ENCODE measurements at regions not wholly inside any gene's neighbourhood (a gene's known extent, or its start where the extent isn't known, plus 50 kb on each side); places are given as distances from the start of the nearest gene placed in this dataset.

- no peak for TF ChIP-seq CTCF (IDR thresholded peaks at IDR 0.05; ENCODE audit: extremely low read depth, low read depth, low read length)
- DNase-seq (ENCODE audit: insufficient read length, low spot score, missing footprints), result no peak
- no peak overlapping the region for H2AFZ ChIP-seq (ENCODE audit: low read length)
- no peak overlapping the region for H3K4me2 ChIP-seq (ENCODE audit: insufficient read depth, low read length)
- H3K4me1 ChIP-seq (ENCODE audit: insufficient read depth, low read length), result no peaks in the 10 kb centered on the region
- no peak overlapping the region for H3K4me3 ChIP-seq (ENCODE audit: insufficient read depth, low read length)
- H3K9me3 ChIP-seq (ENCODE audit: low read depth, low read length), result no peaks in the 10 kb centered on the region
- no peak overlapping the region for H3K27ac ChIP-seq (ENCODE audit: low read depth, low read length)
- no peaks in the 10 kb centered on the region for H3K36me3 ChIP-seq (ENCODE audit: insufficient read depth, low read length)
- H4K20me1 ChIP-seq (ENCODE audit: insufficient read depth, low read length), result no peaks in the 10 kb centered on the region
- no peaks in the 10 kb centered on the region for H3K27me3 ChIP-seq (ENCODE audit: insufficient read depth, low read length)
- no peaks in the 10 kb centered on the region for H3K79me2 ChIP-seq (ENCODE audit: insufficient read depth, low read length)
Measured at GRCh38 chr3:104530934-104531333, 835.8 kb upstream of the ALCAM start.

- H3K9me3 ChIP-seq (ENCODE audit: low read depth, low read length), result no peaks in the 10 kb centered on the region
- H3K4me1 ChIP-seq (ENCODE audit: insufficient read depth, low read length), result no peaks in the 10 kb centered on the region
- H2AFZ ChIP-seq (ENCODE audit: low read length), result no peak overlapping the region
- H3K4me3 ChIP-seq (ENCODE audit: insufficient read depth, low read length), result no peak overlapping the region
- TF ChIP-seq CTCF (IDR thresholded peaks at IDR 0.05; ENCODE audit: extremely low read depth, low read depth, low read length), result no peak
- no peaks in the 10 kb centered on the region for H4K20me1 ChIP-seq (ENCODE audit: insufficient read depth, low read length)
- H3K79me2 ChIP-seq (ENCODE audit: insufficient read depth, low read length), result no peaks in the 10 kb centered on the region
- no peak overlapping the region for H3K4me2 ChIP-seq (ENCODE audit: insufficient read depth, low read length)
- H3K27ac ChIP-seq (ENCODE audit: low read depth, low read length), result no peak overlapping the region
- H3K27me3 ChIP-seq (ENCODE audit: insufficient read depth, low read length), result no peaks in the 10 kb centered on the region
- no peak for DNase-seq (ENCODE audit: insufficient read length, low spot score, missing footprints)
- H3K36me3 ChIP-seq (ENCODE audit: insufficient read depth, low read length), result no peaks in the 10 kb centered on the region
Measured at GRCh38 chr3:104536715-104537114, 830.0 kb upstream of the ALCAM start.

GRCh38 chr3:104537323-104537722 lies 829.4 kb upstream of the ALCAM start:
- no peak overlapping the region for H2AFZ ChIP-seq (ENCODE audit: low read length)
- H4K20me1 ChIP-seq (ENCODE audit: insufficient read depth, low read length), result no peaks in the 10 kb centered on the region
- H3K4me3 ChIP-seq (ENCODE audit: insufficient read depth, low read length), result no peak overlapping the region
- H3K79me2 ChIP-seq (ENCODE audit: insufficient read depth, low read length), result no peaks in the 10 kb centered on the region
- no peaks in the 10 kb centered on the region for H3K36me3 ChIP-seq (ENCODE audit: insufficient read depth, low read length)
- no peak for TF ChIP-seq CTCF (IDR thresholded peaks at IDR 0.05; ENCODE audit: extremely low read depth, low read depth, low read length)
- no peaks in the 10 kb centered on the region for H3K4me1 ChIP-seq (ENCODE audit: insufficient read depth, low read length)
- DNase-seq (ENCODE audit: insufficient read length, low spot score, missing footprints), result no peak
- no peak overlapping the region for H3K4me2 ChIP-seq (ENCODE audit: insufficient read depth, low read length)
- H3K27ac ChIP-seq (ENCODE audit: low read depth, low read length), result no peak overlapping the region
- H3K9me3 ChIP-seq (ENCODE audit: low read depth, low read length), result no peaks in the 10 kb centered on the region
- no peaks in the 10 kb centered on the region for H3K27me3 ChIP-seq (ENCODE audit: insufficient read depth, low read length)

GRCh38 chr3:104546301-104546700 lies 820.4 kb upstream of the ALCAM start:
- H3K27me3 ChIP-seq (ENCODE audit: insufficient read depth, low read length), result no peaks in the 10 kb centered on the region
- no peak overlapping the region for H3K27ac ChIP-seq (ENCODE audit: low read depth, low read length)
- H3K4me1 ChIP-seq (ENCODE audit: insufficient read depth, low read length), result no peaks in the 10 kb centered on the region
- H2AFZ ChIP-seq (ENCODE audit: low read length), result no peak overlapping the region
- H4K20me1 ChIP-seq (ENCODE audit: insufficient read depth, low read length), result no peaks in the 10 kb centered on the region
- no peaks in the 10 kb centered on the region for H3K9me3 ChIP-seq (ENCODE audit: low read depth, low read length)
- no peak for TF ChIP-seq CTCF (IDR thresholded peaks at IDR 0.05; ENCODE audit: extremely low read depth, low read depth, low read length)
- no peak for DNase-seq (ENCODE audit: insufficient read length, low spot score, missing footprints)
- H3K4me3 ChIP-seq (ENCODE audit: insufficient read depth, low read length), result no peak overlapping the region
- no peak overlapping the region for H3K4me2 ChIP-seq (ENCODE audit: insufficient read depth, low read length)
- H3K79me2 ChIP-seq (ENCODE audit: insufficient read depth, low read length), result no peaks in the 10 kb centered on the region
- no peaks in the 10 kb centered on the region for H3K36me3 ChIP-seq (ENCODE audit: insufficient read depth, low read length)

Measured in osteoblast (primary cell).